Natural killer cell (primary cell): ENCODE measurements at regions not wholly inside any gene's neighbourhood (a gene's known extent, or its start where the extent isn't known, plus 50 kb on each side); places are given as distances from the start of the nearest gene placed in this dataset.

Experiments used
- ATAC-seq, 3 donors: fragments of 150-1000 bp in 2 of 3; fragments of 200-7000 bp in 1 of 3; cut with Tn5 transposase; 1 replicate in 1 of 3; 2 replicates in 2 of 3; pipeline ENCODE4 v1.10.0; 2021; ENCODE audit warnings: mild to moderate bottlenecking in 2 of 3, moderate library complexity in 2 of 3
- DNase-seq, 2 donors: peaks; one replicate each; pipeline versions ENCODE4 v3.0.0 to v3.0.0-alpha.2; 2013 to 2021; ENCODE audit warnings: mixed read lengths in 1 of 2
- H3K27ac ChIP-seq: one replicate; pipeline ENCODE4 v1.5.1; 2013; ENCODE audit warnings: mild to moderate bottlenecking, low read length
- H3K27me3 ChIP-seq: one replicate; pipeline ENCODE4 v1.6.1; 2013; ENCODE audit warnings: low read length; ENCODE audit not compliant: control insufficient read depth, insufficient read depth
- H3K36me3 ChIP-seq: one replicate; pipeline ENCODE4 v1.6.1; 2013; ENCODE audit warnings: low read length; ENCODE audit not compliant: control insufficient read depth, insufficient read depth
- H3K4me1 ChIP-seq: one replicate; pipeline ENCODE4 v1.6.1; 2013; ENCODE audit warnings: low read length; ENCODE audit not compliant: control insufficient read depth, insufficient read depth
- H3K4me3 ChIP-seq: one replicate; pipeline ENCODE4 v1.5.1; 2013; ENCODE audit warnings: low read length
- H3K9me3 ChIP-seq: one replicate; pipeline ENCODE4 v1.6.1; 2013; ENCODE audit warnings: low read length; ENCODE audit not compliant: control insufficient read depth, insufficient read depth
- H3K27ac Mint-ChIP-seq, 2 donors: one replicate each; pipeline ENCODE4 v1.8.0; 2022; ENCODE audit warnings: mild to moderate bottlenecking in 2 of 2, mixed read lengths in 2 of 2, moderate library complexity in 1 of 2
- H3K27me3 Mint-ChIP-seq, 2 donors: one replicate each; pipeline ENCODE4 v1.8.0; 2022; ENCODE audit warnings: low read depth in 2 of 2, mixed read lengths in 2 of 2
- H3K36me3 Mint-ChIP-seq: one replicate; pipeline ENCODE4 v1.8.0; 2022; ENCODE audit warnings: mixed read lengths
- H3K4me1 Mint-ChIP-seq, 2 donors: one replicate each; pipeline ENCODE4 v1.8.0; 2022; ENCODE audit warnings: mixed read lengths in 2 of 2
- H3K4me3 Mint-ChIP-seq: one replicate; pipeline ENCODE4 v1.8.0; 2022; ENCODE audit warnings: mild to moderate bottlenecking, moderate library complexity, mixed read lengths
- H3K9me3 Mint-ChIP-seq, 2 donors: one replicate each; pipeline ENCODE4 v1.8.0; 2022; ENCODE audit warnings: mixed read lengths in 2 of 2
- CTCF ChIP-seq: fragments of 200-600 bp; IDR thresholded peaks from one replicate; pipeline ENCODE4 v1.8.0; 2022; ENCODE audit warnings: antibody characterized with exemption
- WGBS: methylation state at CpG from one replicate; pipeline ENCODE4 v1.1.7; 2013; ENCODE audit warnings: missing lambda C conversion rate; ENCODE audit not compliant: insufficient coverage; 5-methylcytosine and 5-hydroxymethylcytosine counted together
- intact Hi-C: fragments of 100-400 bp; cut with micrococcal nuclease; formaldehyde crosslinking; loops from one replicate; pipeline ENCODE4 v1.14.2; 2022

- no peaks in the 10 kb centered on the region for H3K36me3 ChIP-seq
- Mint-ChIP-seq H3K4me3 (no peak overlapping the region), H3K36me3 (no peaks in the 10 kb centered on the region), H3K27ac (no peak overlapping the region), H3K9me3 (no peaks in the 10 kb centered on the region), H3K4me1 (peaks cover 0 to 7% of the 10 kb centered on the region in 2 donors), H3K27me3 (peaks cover 10 to 19% of the 10 kb centered on the region in 2 donors)
- H3K9me3 ChIP-seq, result no peaks in the 10 kb centered on the region
- H3K4me1 ChIP-seq, result no peaks in the 10 kb centered on the region
- WGBS, result 92% methylated on average over 5 of the region's 5 CpGs
- no peak for TF ChIP-seq CTCF
- intact Hi-C loops, result no loop called here
- H3K27me3 ChIP-seq, result no peaks in the 10 kb centered on the region
- DNase-seq (no peak), ATAC-seq (no peak)
- H3K27ac ChIP-seq, result no peak overlapping the region
- H3K4me3 ChIP-seq, result no peak overlapping the region
These were observed 52.3 kb upstream of the FAM89A start for GRCh38 chr1:231092380-231092779.

GRCh38 chr1:231091831-231092301 lies 51.8 kb upstream of the FAM89A start:
- no peaks in the 10 kb centered on the region for H3K27me3 ChIP-seq
- ATAC-seq (peak in 2 of 3 donors; percentile 37 to 47), DNase-seq (peak in 1 of 2 donors; percentile 65)
- no peaks in the 10 kb centered on the region for H3K36me3 ChIP-seq
- intact Hi-C loops, result loop anchor here (2.0 kb wide), 1 partner anchor 175 kb away; no protein-coding TSS in a partner anchor
- H3K27ac ChIP-seq, result no peak overlapping the region
- no peaks in the 10 kb centered on the region for H3K36me3 Mint-ChIP-seq
- no peak overlapping the region for H3K4me3 Mint-ChIP-seq
- H3K4me1 ChIP-seq, result no peaks in the 10 kb centered on the region
- no peak overlapping the region for H3K4me3 ChIP-seq
- no peak overlapping the region for H3K27ac Mint-ChIP-seq
- no peaks in the 10 kb centered on the region for H3K9me3 Mint-ChIP-seq
- no peaks in the 10 kb centered on the region for H3K9me3 ChIP-seq
- 73% methylated on average over 11 of the region's 13 CpGs for WGBS
- peak; percentile 36 for TF ChIP-seq CTCF
- peaks cover 10 to 20% of the 10 kb centered on the region in 2 donors for H3K27me3 Mint-ChIP-seq
- peaks cover 0 to 7% of the 10 kb centered on the region in 2 donors for H3K4me1 Mint-ChIP-seq

DNA sequence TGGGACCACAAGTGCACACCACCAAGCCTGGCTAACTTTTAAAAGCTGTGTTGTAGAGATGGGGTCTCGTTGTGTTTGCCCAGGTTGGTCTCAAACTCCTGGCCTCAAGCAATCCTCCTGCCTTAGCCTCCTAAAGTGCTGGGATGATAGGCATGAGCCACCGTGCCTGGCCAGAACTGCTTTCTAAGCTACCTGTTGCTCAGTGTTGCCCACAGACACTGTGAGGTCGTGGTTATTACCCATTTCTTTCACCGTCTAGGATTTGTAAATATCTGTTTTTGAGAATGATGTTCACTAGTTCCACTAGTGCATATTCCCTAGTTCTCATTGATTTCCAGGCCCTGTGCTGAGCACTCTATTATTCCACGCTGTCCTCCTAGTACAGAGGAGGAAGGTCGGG lies 51.4 kb upstream of the FAM89A start:
- H3K4me1 ChIP-seq, result no peaks in the 10 kb centered on the region
- no peaks in the 10 kb centered on the region for H3K9me3 Mint-ChIP-seq
- H3K36me3 ChIP-seq, result no peaks in the 10 kb centered on the region
- H3K27ac Mint-ChIP-seq, result no peak overlapping the region
- H3K4me3 ChIP-seq, result no peak overlapping the region
- peaks cover 0 to 7% of the 10 kb centered on the region in 2 donors for H3K4me1 Mint-ChIP-seq
- intact Hi-C loops, result loop anchor here (2.0 kb wide), 1 partner anchor 175 kb away; no protein-coding TSS in a partner anchor
- no peak for ATAC-seq
- no peak overlapping the region for H3K27ac ChIP-seq
- H3K9me3 ChIP-seq, result no peaks in the 10 kb centered on the region
- H3K27me3 Mint-ChIP-seq, result peaks cover 10 to 21% of the 10 kb centered on the region in 2 donors
- DNase-seq, result no peak
- 79% methylated on average over 6 of the region's 6 CpGs for WGBS
- H3K4me3 Mint-ChIP-seq, result no peak overlapping the region
- no peaks in the 10 kb centered on the region for H3K27me3 ChIP-seq
- no peak for TF ChIP-seq CTCF
- no peaks in the 10 kb centered on the region for H3K36me3 Mint-ChIP-seq
